NCI-H2107 treated with DMSO at 0.1 percent for 48 hours (cell line): ENCODE measurements at regions not wholly inside any gene's neighbourhood (a gene's known extent, or its start where the extent isn't known, plus 50 kb on each side); places are given as distances from the start of the nearest gene placed in this dataset.
"Not testable (repeated sequence)": the region's sequence is repeated elsewhere in the genome, so short reads cannot be mapped to it uniquely, and the experiment has no call there.

Experiments used
- DNase-seq: peaks from one replicate; lab custom pipeline; 2025; ENCODE audit not compliant: unreplicated experiment; lab: John Stamatoyannopoulos, UW

GRCh38 chr17:16870253-16871245 is 101.4 kb downstream of the TNFRSF13B start:
- no peak for DNase-seq

GRCh38 chr17:16869531-16870252 is 102.2 kb downstream of the TNFRSF13B start:
- DNase-seq: not testable (repeated sequence)

DNA sequence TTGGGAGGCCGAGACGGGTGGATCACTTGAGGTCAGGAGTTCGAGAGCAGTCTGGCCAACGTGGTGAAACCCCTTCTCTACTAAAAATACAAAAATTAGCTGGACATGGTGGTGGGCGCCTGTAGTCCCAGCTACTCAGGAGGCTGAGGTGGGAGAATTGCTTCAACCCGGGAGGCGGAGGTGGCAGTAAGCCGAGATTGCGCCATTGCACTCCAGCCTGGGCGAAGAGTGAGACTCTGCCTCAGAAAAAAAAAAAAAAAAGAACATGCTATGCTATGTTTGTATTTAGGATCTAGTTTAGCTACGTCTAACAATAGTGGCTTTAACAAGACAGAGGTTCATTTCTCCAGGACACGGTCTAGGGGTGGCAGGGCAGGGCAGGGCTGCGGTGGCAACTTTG is 103.3 kb downstream of the TNFRSF13B start:
- not testable (repeated sequence) for DNase-seq

GRCh38 chr17:16867545-16867944 is 104.4 kb downstream of the TNFRSF13B start:
- DNase-seq: peak; percentile 1

DNA sequence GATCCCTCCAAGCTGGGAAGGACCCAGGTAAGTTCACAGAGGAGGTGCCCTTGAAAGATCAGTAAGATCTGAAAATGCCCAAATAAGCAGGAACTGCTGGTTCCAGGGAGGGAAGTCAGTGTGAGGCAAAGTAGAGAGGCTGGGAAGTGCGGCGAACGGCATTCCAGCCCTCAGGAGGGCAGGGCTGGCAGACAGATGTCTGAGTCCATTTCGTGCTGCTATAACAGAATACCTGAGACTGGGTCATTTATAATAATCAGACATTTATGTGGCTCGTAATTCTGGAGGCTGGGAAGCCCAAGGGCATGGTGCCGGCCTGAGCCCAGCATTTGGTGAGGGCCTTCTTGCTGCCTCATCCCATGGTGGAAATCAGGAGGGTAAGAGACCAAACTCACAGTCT is 105.1 kb downstream of the TNFRSF13B start:
- DNase-seq: not testable (repeated sequence)

DNA sequence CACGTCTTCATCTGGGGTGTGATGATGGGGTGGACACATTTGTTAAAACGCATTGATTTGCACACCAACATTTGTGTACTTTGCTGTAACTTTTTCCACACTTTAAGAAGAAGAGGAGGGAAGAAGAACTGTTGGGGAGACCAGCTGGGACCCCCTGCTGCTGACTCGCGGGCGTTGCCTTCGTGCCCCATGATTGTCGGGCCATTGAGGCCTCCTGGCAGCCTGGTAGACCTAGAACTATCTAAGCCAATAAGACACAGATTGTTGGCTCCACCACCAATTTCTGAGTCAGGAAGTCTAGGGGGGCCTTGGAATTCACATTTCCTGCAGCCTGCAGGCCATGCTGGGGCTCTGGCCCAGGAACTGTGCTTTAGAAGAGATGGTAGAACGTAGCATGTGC is 105.5 kb downstream of the TNFRSF13B start:
- no peak for DNase-seq

GRCh38 chr17:16865704-16866103 is 106.2 kb downstream of the TNFRSF13B start:
- not testable (repeated sequence) for DNase-seq

GRCh38 chr17:16865077-16865613 is 106.8 kb downstream of the TNFRSF13B start:
- not testable (repeated sequence) for DNase-seq

DNA sequence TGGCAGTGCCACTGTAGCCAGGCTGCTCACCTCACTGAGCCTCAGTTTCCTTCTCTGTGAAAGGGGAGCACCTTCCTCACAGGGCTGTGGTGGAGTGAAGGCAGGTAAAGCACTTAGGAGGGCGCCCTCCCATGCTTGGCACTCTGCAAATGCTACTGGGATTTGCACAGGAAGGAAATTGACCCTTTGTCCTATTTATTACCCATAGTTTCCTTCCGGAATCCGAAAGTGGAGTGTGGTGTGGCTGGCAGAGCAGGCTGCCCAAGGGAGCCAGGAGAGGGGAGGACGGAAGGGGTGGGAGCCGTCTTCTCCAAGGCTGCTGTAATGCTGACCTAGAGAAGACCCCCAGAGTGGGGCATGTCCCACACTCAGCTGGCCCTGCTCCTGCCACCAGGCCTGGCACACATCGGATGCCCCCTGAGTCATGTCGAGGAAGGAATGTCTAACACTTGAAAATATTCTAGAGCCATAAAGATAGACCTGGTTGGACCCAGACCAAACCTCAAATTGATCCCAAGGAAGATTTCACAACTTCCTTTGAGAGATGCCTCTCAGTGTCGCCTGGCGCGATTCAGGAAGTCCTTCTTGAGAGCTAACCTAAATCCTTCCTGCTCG is 107.3 kb downstream of the TNFRSF13B start:
- DNase-seq: not testable (repeated sequence)

DNA sequence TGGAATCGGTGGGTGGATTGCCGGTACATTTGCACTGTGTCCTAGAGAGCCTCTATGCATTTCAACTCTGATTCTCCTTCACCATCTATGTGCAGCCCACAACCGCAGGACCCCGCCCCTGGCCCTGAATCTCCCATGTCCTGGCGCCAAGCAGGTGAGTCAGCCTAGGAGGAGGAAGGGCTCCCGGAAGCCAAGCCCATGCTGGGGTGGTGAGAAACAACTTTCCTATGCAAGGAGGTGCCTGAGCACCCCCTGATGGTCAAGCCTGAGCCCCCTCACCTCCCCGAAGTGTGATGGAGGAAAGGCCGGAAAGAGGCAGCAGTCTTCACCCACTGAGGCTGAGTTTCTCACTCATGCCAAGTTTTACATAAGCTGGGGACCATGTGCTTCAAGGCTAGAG is 110.8 kb downstream of the TNFRSF13B start:
- not testable (repeated sequence) for DNase-seq

DNA sequence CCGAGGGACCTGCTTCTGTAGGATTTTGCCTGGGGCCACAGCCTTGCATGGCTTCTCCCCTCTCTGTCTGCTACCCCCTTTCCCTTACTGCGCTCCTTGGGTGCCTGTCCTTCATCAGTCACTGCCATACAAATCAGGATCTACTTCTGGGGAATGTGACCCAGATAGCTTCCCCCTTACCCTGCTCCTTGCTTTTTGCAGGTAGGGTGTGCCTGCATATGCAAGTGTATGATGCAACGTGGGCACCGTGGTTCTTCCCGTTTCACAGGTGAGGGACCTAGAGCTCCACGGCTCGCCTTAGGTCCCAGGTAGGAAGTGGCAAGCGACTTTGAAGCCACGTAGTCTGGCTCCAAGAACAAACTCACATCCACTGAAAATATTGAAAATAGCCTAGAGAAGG is 111.5 kb downstream of the TNFRSF13B start:
- DNase-seq: not testable (repeated sequence)

GRCh38 chr17:16859515-16859914 is 112.4 kb downstream of the TNFRSF13B start:
- DNase-seq: not testable (repeated sequence)

DNA sequence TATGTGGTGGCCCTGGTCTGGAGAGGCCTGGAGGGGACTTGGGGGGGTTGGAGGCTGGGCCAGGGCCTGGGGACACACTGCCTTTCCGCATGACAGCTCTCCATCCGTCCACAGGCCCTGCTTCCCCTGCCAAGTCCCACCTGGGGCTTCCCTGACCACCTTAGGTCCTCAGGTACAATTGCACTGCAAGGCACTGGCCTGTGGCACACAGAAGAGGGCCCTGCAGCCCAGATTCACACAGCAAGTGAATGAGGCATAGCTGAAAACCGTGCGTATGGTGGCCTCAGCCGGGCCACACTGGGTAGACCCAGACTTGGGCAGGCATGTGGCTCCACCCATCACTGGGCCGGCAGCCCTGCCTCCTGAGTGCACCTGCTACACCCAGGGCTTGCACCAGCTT is 114.2 kb downstream of the TNFRSF13B start:
- DNase-seq: not testable (repeated sequence)

GRCh38 chr17:16856846-16857245 is 115.1 kb downstream of the TNFRSF13B start:
- DNase-seq: not testable (repeated sequence)

DNA sequence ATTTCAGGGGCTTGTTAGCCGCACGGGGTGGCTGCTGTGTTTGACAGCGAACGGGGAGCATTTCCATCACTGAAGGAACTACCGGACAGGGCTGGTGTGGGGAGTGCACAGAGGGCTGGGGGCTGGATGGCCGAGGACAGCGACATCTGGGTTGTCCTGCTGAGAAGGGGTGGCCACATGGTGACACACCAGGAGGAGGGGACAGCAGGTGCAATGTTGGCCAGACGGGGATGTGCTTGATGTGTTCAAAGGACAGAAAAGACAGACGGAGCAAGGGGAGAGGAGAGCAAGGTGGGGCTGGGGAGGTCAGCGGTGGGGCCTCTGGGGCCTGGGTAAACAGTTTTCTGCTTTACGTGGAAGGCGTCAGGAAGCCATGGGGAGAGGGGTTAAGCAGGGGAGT is 115.7 kb downstream of the TNFRSF13B start:
- not testable (repeated sequence) for DNase-seq

- DNase-seq: not testable (repeated sequence)
Observed at GRCh38 chr17:16854636-16855035, 117.3 kb downstream of the TNFRSF13B start.

- DNase-seq: no peak
Observed at GRCh38 chr17:16853661-16854320, 118.1 kb downstream of the TNFRSF13B start.

- DNase-seq: not testable (repeated sequence)
Observed at GRCh38 chr17:16849861-16850260, 122.1 kb downstream of the TNFRSF13B start.

GRCh38 chr17:16848997-16849396 is 122.9 kb downstream of the TNFRSF13B start:
- not testable (repeated sequence) for DNase-seq

DNA sequence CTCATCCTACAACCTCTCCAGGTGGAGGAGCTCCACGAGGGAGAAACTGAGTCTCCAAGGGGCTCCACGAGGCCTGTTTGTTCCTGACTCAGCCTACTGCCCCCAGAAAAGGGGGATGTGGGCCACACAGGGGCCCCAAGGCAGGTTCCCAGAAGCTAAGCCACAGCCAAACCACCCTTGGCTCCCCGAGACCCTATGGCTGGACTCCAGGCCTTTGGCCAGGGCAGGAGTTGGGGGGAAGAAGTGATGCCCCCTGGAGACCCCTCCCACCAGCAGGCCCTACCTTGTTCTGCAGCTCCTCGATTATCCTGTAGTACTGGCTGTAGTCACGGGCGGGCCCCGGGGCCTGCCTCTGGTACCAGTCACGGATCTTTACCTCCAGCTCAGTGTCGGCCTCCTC is 126.8 kb downstream of the TNFRSF13B start:
- not testable (repeated sequence) for DNase-seq
